PC-3 (cell line): ENCODE measurements at regions not wholly inside any gene's neighbourhood (a gene's known extent, or its start where the extent isn't known, plus 50 kb on each side); places are given as distances from the start of the nearest gene placed in this dataset.

ENCODE experiments used
- ATAC-seq: fragments of 200-7000 bp; cut with Tn5 transposase; 2 replicates; pipeline ENCODE4 v1.9.1; 2020; ENCODE audit warnings: mild to moderate bottlenecking, moderate library complexity
- BruUV-seq: library from RNA; stranded (reverse); fragments of 400-500 nt; replicated peaks from 2 replicates; lab custom pipeline; 2021; lab: Mats Ljungman, UMichigan
- CTCF ChIA-PET: fragments of 300-600 bp; sonication (Branson Sonifier 250); formaldehyde crosslinking; loops from one replicate; lab custom pipeline; 2022; ENCODE audit warnings: antibody characterized with exemption; lab: Charles Lee
- POLR2A ChIA-PET: fragments of 300-600 bp; sonication (Branson Sonifier 250); formaldehyde crosslinking; loops from one replicate; lab custom pipeline; 2022; ENCODE audit warnings: antibody characterized with exemption; ENCODE audit not compliant: unreplicated experiment; lab: Charles Lee
- DNase-seq: peaks from one replicate; pipeline ENCODE4 v3.0.0-alpha.2; 2015
- H2AFZ ChIP-seq: fragments of 300-600 bp; sonication (generic); 2 replicates; pipeline ENCODE4 v1.6.0; 2016; ENCODE audit warnings: antibody characterized with exemption, low read length
- H3F3A ChIP-seq: fragments of 300-600 bp; sonication (generic); one replicate; pipeline ENCODE4 v1.6.0; 2017; ENCODE audit warnings: antibody characterized with exemption, low read length, control low read depth, mild to moderate bottlenecking; ENCODE audit not compliant: unreplicated experiment
- H3K27ac ChIP-seq: fragments of 300-600 bp; sonication (generic); 2 replicates; pipeline ENCODE4 v1.5.1; 2016; ENCODE audit warnings: mild to moderate bottlenecking, low read length
- H3K27me3 ChIP-seq: fragments of 300-600 bp; sonication (generic); 2 replicates; pipeline ENCODE4 v1.6.1; 2016; ENCODE audit warnings: low read length, mixed read lengths
- H3K36me3 ChIP-seq: fragments of 300-600 bp; sonication (generic); 2 replicates; pipeline ENCODE4 v1.6.1; 2016; ENCODE audit warnings: low read depth, mixed run types, low read length, mixed read lengths
- H3K4me1 ChIP-seq: fragments of 300-600 bp; sonication (generic); 2 replicates; pipeline ENCODE4 v1.5.1; 2016; ENCODE audit warnings: low read length; ENCODE audit not compliant: insufficient read depth
- H3K4me2 ChIP-seq: fragments of 300-600 bp; sonication (generic); 2 replicates; pipeline ENCODE4 v1.6.0; 2016; ENCODE audit warnings: low read length
- H3K4me3 ChIP-seq: fragments of 300-600 bp; sonication (generic); 2 replicates; pipeline ENCODE4 v1.5.1; 2016; ENCODE audit warnings: mild to moderate bottlenecking, low read length, mixed read lengths
- H3K79me2 ChIP-seq: fragments of 300-600 bp; sonication (generic); 2 replicates; pipeline ENCODE4 v1.6.1; 2017; ENCODE audit warnings: low read length, mixed read lengths
- H3K9ac ChIP-seq: fragments of 300-600 bp; sonication (generic); 2 replicates; pipeline ENCODE4 v1.6.0; 2016; ENCODE audit warnings: mild to moderate bottlenecking, low read length
- H3K9me2 ChIP-seq: fragments of 300-600 bp; sonication (generic); replicated peaks from 2 replicates; pipeline ENCODE4 v1.6.1; 2016; ENCODE audit warnings: mixed run types, low read length, mixed read lengths
- H3K9me3 ChIP-seq: fragments of 300-600 bp; sonication (generic); 2 replicates; pipeline ENCODE4 v1.6.1; 2016; ENCODE audit warnings: low read length, mixed read lengths
- H4K20me1 ChIP-seq: fragments of 300-600 bp; sonication (generic); 2 replicates; pipeline ENCODE4 v1.6.1; 2016; ENCODE audit warnings: low read length, mixed read lengths
- EZH2 ChIP-seq: fragments of 300-600 bp; sonication (generic); IDR thresholded peaks from one replicate; pipeline ENCODE4 v1.6.1; 2017; ENCODE audit warnings: antibody characterized with exemption, mild to moderate bottlenecking, low read length; ENCODE audit not compliant: unreplicated experiment
- EZH2phosphoT487 ChIP-seq: fragments of 300-600 bp; sonication (generic); IDR thresholded peaks from 2 replicates; pipeline ENCODE4 v1.6.1; 2018; ENCODE audit warnings: mild to moderate bottlenecking, antibody characterized with exemption, low read length, borderline replicate concordance
- intact Hi-C: fragments of 100-400 bp; cut with micrococcal nuclease; formaldehyde crosslinking; loops from 2 replicates; pipeline ENCODE4 v1.9.0; 2023
- TF ChIP-seq, protein P1 (sequence below): fragments of 300-600 bp; sonication (generic); conservative IDR thresholded peaks from 2 replicates; pipeline ENCODE4 v1.5.1; 2017; ENCODE audit warnings: antibody characterized with exemption, low read depth, mild to moderate bottlenecking, low read length

DNA sequence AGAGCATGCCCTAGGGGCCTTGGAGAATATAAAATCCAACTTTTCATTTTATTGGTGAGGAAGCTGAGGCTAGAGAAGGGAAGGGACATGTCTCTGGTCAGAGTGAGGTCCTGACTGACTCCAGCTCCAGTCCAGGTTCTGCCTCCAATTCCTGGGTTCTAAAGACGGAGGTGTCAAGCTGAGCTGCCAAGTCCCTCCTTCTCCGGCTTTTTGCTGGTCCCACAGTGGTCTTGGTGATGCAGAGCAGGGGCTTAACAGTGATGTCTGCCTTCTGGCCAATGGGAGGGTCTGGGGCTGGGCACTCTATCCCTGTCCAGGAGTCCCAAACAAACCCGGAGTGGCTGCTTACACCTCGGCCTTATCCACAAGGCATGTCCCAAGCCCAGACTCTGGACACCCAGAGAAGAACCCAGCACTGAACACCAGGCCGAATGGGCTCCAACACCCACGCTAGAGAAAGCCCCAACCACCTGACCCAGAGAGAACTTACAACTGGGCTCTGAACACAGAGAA, 104.8 kb downstream of the EBNA1BP2 start:
- Histone ChIP-seq H3K4me2 (no peak overlapping the region), H3K27me3 (no peaks in the 10 kb centered on the region), H3K27ac (no peak overlapping the region), H3K36me3 (no peaks in the 10 kb centered on the region), H3K4me1 (no peaks in the 10 kb centered on the region), H3K9me3 (no peaks in the 10 kb centered on the region), H3K4me3 (no peak overlapping the region), H3K9me2 (no peaks in the 10 kb centered on the region), H3K79me2 (no peaks in the 10 kb centered on the region), H3F3A (no peaks in the 10 kb centered on the region), H4K20me1 (no peaks in the 10 kb centered on the region), H2AFZ (no peak overlapping the region), H3K9ac (no peak overlapping the region)
- TF ChIP-seq EZH2phosphoT487 (no peak), EZH2 (no peak)
- TF ChIP-seq, protein P1, sequence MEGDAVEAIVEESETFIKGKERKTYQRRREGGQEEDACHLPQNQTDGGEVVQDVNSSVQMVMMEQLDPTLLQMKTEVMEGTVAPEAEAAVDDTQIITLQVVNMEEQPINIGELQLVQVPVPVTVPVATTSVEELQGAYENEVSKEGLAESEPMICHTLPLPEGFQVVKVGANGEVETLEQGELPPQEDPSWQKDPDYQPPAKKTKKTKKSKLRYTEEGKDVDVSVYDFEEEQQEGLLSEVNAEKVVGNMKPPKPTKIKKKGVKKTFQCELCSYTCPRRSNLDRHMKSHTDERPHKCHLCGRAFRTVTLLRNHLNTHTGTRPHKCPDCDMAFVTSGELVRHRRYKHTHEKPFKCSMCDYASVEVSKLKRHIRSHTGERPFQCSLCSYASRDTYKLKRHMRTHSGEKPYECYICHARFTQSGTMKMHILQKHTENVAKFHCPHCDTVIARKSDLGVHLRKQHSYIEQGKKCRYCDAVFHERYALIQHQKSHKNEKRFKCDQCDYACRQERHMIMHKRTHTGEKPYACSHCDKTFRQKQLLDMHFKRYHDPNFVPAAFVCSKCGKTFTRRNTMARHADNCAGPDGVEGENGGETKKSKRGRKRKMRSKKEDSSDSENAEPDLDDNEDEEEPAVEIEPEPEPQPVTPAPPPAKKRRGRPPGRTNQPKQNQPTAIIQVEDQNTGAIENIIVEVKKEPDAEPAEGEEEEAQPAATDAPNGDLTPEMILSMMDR: no peak
- ATAC-seq: no peak
- no peak for DNase-seq
- POLR2A ChIA-PET: no interaction called here
- intact Hi-C loops: no loop called here
- no TSS peak for BruUV-seq
- CTCF ChIA-PET: no interaction called here

DNA sequence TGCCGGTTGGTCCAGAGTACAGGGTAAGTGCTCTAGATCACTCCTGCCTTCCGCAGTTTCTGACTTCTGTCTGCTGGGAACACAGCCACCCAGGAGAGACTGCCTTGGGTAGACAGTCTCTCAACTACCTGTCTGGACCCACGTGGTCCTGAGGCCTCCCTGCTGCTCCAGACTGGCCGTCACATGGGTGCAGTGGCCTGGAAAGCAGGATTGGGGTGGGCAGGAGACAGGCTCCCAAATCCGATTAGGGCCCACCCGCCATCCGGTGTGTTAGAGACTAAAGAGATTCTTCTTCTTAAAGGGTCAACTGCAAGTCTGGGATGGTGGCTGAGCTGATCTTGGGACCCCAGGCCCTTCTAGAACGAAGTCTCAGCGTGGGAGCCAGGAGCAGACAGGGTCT, 105.5 kb downstream of the EBNA1BP2 start:
- H3K9me3 ChIP-seq: no peaks in the 10 kb centered on the region
- no peaks in the 10 kb centered on the region for H3K36me3 ChIP-seq
- H3K4me1 ChIP-seq: no peaks in the 10 kb centered on the region
- H3K27me3 ChIP-seq: no peaks in the 10 kb centered on the region
- BruUV-seq: no TSS peak
- ChIA-PET POLR2A (no interaction called here), CTCF (no interaction called here)
- intact Hi-C loops: no loop called here
- no peak overlapping the region for H3K4me3 ChIP-seq
- TF ChIP-seq, protein P1: no peak
- TF ChIP-seq EZH2 (no peak), EZH2phosphoT487 (no peak)
- H3K9me2 ChIP-seq: no peaks in the 10 kb centered on the region
- no peaks in the 10 kb centered on the region for H3K79me2 ChIP-seq
- H3K9ac ChIP-seq: no peak overlapping the region
- no peak overlapping the region for H3K4me2 ChIP-seq
- H3K27ac ChIP-seq: no peak overlapping the region
- no peak for ATAC-seq
- no peaks in the 10 kb centered on the region for H4K20me1 ChIP-seq
- DNase-seq: no peak
- H3F3A ChIP-seq: no peaks in the 10 kb centered on the region
- H2AFZ ChIP-seq: no peak overlapping the region

DNA sequence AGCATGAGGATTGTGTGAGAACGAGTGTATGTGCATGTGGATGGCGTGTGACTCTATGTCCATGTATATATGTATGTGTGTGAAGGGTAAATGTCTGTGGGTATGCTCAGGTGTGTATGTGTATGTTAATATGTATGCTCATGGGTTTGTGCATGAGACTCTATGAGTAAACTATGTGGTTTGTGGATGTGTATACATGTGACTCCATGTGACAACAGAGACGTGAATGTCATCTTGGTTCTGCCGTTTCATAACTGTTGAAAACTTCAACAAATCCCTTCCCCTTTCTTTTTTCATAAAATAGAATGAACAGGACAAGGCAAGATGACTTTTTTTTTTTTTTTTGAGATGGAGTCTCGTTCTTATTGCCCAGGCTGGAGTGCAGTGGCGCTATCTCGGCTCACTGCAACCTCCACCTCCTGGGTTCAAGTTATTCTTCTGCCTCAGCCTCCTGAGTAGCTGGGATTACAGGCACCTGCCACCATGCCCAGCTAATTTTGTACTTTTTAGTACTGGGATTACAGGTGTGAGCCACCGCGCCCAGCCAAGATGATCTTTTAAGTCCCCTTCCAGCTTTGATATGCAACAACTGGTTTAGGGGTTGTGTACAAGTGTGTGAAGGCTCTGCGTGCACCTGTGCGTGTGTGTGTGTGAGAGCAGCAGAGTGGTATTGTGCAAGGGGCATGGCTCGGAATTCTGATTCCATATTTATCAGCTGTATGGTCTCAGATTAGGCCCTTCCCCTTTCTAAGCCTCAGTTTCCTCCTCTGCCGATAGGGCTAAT, 106.3 kb downstream of the EBNA1BP2 start:
- Histone ChIP-seq H3K9ac (no peak overlapping the region), H3K4me2 (no peak overlapping the region), H3K79me2 (no peaks in the 10 kb centered on the region), H3K4me3 (no peak overlapping the region), H3F3A (no peaks in the 10 kb centered on the region), H3K27me3 (no peaks in the 10 kb centered on the region), H2AFZ (no peak overlapping the region), H3K9me2 (no peaks in the 10 kb centered on the region), H3K36me3 (no peaks in the 10 kb centered on the region), H4K20me1 (no peaks in the 10 kb centered on the region), H3K4me1 (no peaks in the 10 kb centered on the region), H3K9me3 (no peaks in the 10 kb centered on the region), H3K27ac (no peak overlapping the region)
- no peak for DNase-seq
- no peak for ATAC-seq
- CTCF ChIA-PET: interaction anchor here (0.5 kb wide), 1 partner anchor 23 kb away, joined by 3 read pairs; no protein-coding TSS in a partner anchor
- no peak for TF ChIP-seq EZH2
- intact Hi-C loops: no loop called here
- no TSS peak for BruUV-seq
- POLR2A ChIA-PET: no interaction called here
